H1 (cell line): ENCODE measurements at regions not wholly inside any gene's neighbourhood (a gene's known extent, or its start where the extent isn't known, plus 50 kb on each side); places are given as distances from the start of the nearest gene placed in this dataset.

Experiments
- CHD2 ChIP-seq: IDR thresholded peaks from 2 replicates; pipeline ENCODE4 v1.6.1; 2012; ENCODE audit warnings: low read length, improper control_type of control experiment

GRCh38 chr12:92560713-92561542 lies 141.9 kb upstream of the PLEKHG7 start (continued):
- no peak for TF ChIP-seq CHD2
